Glomerular visceral epithelial cell (primary cell): ENCODE measurements at regions not wholly inside any gene's neighbourhood (a gene's known extent, or its start where the extent isn't known, plus 50 kb on each side); places are given as distances from the start of the nearest gene placed in this dataset.
"Not testable (repeated sequence)": the region's sequence is repeated elsewhere in the genome, so short reads cannot be mapped to it uniquely, and the experiment has no call there.

Source experiments
- DNase-seq: peaks from one replicate; pipeline ENCODE4 v3.0.0-alpha.2; 2016; ENCODE audit errors: extremely low spot score

- no peak for DNase-seq
These were observed 196.3 kb downstream of the PALM2AKAP2 start for GRCh38 chr9:109976303-109976702.

DNA sequence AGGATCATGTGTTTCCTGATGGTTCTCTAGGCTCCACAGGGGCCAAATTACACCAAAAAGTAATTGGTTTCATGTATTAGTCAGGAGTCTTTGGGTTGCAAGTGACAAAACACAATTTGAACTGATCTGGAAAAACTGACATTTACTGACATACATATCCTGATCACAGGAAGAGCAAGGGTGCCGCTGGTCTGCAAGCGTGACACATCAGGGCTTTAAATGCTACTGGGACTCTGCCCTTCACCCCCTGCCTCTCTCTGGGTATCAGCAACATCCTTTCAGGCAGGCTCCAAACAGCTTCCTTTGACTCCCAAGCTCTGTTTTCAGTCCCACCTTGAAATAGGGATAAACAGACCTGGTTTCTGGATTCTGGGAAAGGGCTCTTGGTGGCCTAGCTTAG, 197.5 kb downstream of the PALM2AKAP2 start:
- DNase-seq = no peak

- DNase-seq = peak; percentile 25
These were observed 201.1 kb downstream of the PALM2AKAP2 start for GRCh38 chr9:109981091-109981490.

- peak; percentile 90 for DNase-seq
These were observed 206.6 kb downstream of the PALM2AKAP2 start for GRCh38 chr9:109986521-109986991.

GRCh38 chr9:109989296-109989695, 209.3 kb downstream of the PALM2AKAP2 start:
- DNase-seq = peak; percentile 36

DNA sequence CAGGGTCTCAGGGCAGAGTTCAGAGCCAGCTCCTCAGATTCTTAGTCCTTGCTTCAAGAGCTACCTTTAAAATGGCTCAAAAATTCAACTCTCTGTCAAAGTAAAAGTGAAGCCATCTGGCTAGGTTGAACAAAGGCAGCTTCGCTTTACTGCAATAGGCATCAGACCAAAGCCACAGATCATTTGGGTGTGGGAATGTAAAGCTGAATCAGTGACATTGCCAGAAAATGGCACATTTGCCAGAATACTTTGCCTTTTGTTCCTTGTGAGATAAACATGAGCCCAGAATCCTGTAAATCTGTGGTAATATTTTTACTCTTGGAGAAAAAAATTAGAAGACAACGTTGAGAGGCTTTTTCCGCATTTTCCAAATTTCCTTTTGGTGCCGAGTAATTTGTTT, 210.5 kb downstream of the PALM2AKAP2 start:
- no peak for DNase-seq

DNA sequence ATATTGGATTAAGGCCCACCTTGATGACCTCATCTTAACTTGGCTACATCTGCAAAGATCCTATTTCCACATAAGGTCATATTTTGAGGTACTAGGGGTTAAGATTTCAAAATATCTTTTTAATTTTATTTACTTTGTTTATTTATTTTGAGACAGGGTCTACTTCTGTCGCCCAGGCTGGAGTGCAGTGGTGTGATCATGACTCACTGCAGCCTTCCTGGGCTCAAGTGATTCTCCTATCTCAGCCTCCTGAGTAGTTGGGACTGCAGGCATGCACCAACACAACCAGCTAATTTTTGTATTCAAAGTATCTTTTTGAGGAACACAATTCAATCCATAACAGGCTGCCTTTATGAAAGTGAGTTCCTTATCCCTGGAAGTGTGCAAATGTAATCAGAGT, 212.3 kb downstream of the PALM2AKAP2 start:
- DNase-seq = no peak

GRCh38 chr9:109993250-109993978, 213.4 kb downstream of the PALM2AKAP2 start:
- no peak for DNase-seq

GRCh38 chr9:109994141-109994540, 213.8 kb downstream of the C9orf152 start:
- no peak for DNase-seq

DNA sequence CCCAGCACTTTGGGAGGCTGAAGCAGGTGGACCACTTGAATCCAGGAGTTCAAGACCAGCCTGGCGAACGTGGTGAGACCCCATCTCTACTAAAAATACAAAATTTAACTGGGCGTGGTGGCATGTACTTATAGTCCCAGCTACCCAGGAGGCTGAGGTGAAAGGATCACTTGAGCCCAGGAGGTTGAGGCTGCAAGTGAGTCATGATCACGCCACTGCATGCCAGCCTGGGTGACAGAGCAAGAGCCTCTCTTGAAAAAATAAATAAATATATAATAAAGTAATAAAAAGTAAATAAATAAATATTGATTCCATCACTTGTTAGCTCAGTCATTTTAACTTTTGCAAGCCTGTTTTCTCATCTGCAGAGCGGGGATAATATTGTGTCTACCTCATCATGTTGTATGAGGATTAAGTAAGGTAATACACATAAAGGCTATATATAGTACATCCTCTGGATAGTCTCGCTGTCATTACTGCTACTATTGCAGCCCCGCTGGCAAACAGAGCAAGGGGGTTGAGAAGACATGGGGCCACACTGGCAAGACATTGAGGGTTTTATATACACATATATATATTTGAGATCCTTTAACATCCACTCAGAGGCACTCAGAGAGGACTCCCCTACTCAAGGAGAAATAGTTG, 210.9 kb downstream of the C9orf152 start:
- no peak for DNase-seq

- no peak for DNase-seq
These were observed 210.3 kb downstream of the C9orf152 start for GRCh38 chr9:109997682-109998081.

DNA sequence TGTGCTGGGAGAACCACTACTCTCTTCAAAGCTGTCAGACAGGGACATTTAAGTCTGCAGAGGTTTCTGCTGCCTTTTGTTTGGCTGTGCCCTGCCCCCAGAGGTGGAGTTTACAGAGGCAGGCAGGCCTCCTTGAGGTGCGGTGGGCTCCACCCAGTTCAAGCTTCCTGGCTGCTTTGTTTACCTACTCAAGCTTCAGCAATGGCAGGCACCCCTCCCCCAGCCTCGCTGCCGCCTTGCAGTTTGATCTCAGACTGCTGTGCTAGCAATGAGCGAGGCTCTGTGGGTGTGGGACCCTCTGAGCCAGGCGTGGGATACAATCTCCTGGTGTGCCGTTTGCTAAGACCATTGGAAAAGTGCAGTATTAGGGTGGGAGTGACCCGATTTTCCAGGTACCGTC, 202.4 kb downstream of the C9orf152 start:
- not testable (repeated sequence) for DNase-seq

GRCh38 chr9:110006657-110007056, 201.3 kb downstream of the C9orf152 start:
- DNase-seq = no peak

DNA sequence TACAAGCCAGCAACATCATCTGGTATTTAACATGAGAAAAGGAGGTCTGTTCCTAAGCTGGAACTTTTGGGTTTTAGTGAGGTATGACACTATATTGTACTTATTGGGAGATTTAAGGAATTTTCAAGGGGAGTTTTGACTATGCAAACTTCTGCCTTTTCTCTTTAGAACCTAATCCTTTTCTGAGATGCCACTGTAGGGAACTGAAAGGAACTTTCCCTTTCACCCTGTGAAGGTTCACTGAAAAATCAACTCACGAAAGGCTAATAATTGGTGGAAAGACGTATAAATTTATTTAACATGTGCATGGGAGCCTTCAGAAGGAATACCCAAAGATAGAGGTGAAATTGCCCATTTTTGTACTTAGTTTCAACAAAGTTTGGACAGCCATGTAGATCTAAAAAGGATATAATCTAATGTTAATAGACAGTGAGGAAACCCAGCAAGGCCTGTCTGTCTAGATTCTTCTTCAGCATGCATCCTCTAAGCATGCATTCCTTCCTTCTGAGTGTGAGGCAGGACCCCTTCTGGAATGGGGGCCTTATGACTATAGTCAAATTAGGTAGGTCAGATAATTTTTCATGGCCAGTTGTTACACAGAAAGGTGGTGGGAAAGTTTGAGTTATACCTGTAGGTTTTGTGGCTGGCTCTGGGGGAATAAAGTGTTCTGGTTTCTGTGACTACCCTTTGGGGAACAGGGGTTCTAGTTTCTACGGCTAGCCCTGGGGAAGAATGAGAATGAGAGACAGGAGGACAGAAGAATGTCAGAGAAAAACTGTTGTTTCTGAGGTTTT, 200.3 kb downstream of the C9orf152 start:
- DNase-seq = no peak

DNA sequence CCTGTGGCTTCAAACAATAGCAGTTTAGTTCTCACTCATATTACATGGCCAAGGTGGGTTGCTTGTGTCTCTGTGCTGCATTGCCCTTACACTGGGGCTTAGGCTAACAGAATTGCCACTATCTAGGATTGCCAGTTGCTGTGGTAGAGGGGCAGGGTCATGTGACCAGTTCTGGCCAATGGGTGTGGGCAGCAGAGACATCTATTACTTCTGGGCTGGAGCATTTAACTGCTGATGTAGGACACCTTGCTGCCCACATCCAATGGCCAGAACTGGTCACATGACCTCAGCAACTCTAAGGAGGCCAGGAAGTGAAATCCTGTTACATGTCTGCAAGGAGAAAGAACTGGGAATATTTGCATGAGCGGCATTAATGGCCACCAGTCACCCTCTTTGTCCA, 199.3 kb downstream of the C9orf152 start:
- DNase-seq = no peak

- DNase-seq = no peak
These were observed 196.2 kb downstream of the C9orf152 start for GRCh38 chr9:110011628-110012320.

GRCh38 chr9:110013064-110013463, 194.9 kb downstream of the C9orf152 start:
- no peak for DNase-seq

DNA sequence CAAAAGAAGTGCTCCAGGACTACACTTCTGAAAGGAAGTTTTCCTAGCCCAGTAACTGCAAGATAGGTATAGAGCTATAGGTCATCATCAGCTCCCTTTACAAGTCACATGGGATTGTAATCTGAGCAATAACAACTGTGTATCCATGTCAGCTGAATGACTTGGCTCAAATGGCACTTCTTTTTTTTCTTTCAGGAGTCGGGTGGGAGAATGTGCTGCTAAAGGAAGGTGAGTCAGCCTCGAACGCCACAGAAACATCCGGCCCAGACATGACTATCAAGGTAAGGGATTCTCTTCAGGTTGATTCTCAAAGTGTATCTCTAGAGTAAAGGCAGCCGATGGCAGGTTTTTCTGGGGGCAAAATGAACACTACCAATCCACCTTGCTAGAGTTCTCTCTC, 192.2 kb downstream of the C9orf152 start:
- peak; percentile 83 for DNase-seq

GRCh38 chr9:110016340-110016739, 191.6 kb downstream of the C9orf152 start:
- DNase-seq = peak; percentile 57

GRCh38 chr9:110020216-110020615, 187.7 kb downstream of the C9orf152 start:
- peak; percentile 34 for DNase-seq

DNA sequence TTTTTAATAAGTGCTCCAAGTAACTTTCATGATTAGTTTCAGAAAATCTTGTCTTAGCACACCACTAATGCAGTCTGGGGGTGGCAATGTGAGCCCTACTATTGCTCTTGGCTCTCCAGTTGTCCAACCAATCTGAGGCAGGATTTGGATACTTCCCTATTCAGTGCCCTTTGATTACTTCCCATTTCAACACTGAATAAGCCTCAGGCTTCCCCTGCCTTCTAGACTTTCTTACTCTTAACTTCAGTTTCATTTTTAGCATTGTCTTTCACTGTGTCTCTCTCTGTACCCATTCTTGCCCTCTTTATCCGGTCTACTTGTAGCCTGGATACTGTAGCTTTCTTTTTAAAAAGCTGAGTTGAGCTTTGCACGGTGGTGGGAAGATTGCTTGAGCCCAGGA, 186.1 kb downstream of the C9orf152 start:
- no peak for DNase-seq

GRCh38 chr9:110023221-110023620, 184.7 kb downstream of the C9orf152 start:
- not testable (repeated sequence) for DNase-seq
